WI38 (cell line): ENCODE measurements at regions not wholly inside any gene's neighbourhood (a gene's known extent, or its start where the extent isn't known, plus 50 kb on each side); places are given as distances from the start of the nearest gene placed in this dataset.

Experiments used
- H3K4me3 ChIP-seq: 2 replicates; pipeline ENCODE4 v1.5.1; 2011; ENCODE audit warnings: low read depth, mild to moderate bottlenecking, control low read depth, low read length
- CTCF ChIP-seq: IDR thresholded peaks from 2 replicates; pipeline ENCODE4 v1.5.1; 2012; ENCODE audit warnings: low read depth, mild to moderate bottlenecking, control low read depth, low read length

GRCh38 chr15:93382200-93382820 lies 293.3 kb upstream of the RGMA start:
- TF ChIP-seq CTCF: no peak

GRCh38 chr15:93378558-93378957 lies 289.5 kb upstream of the RGMA start:
- no peak overlapping the region for H3K4me3 ChIP-seq
- no peak for TF ChIP-seq CTCF

More at GRCh38 chr15:93382200-93382820, 293.3 kb upstream of the RGMA start:
- H3K4me3 ChIP-seq: no peak overlapping the region

GRCh38 chr15:93372865-93373223 lies 283.8 kb upstream of the RGMA start:
- TF ChIP-seq CTCF: no peak
- no peak overlapping the region for H3K4me3 ChIP-seq

GRCh38 chr15:93372208-93372864 lies 283.3 kb upstream of the RGMA start:
- no peak overlapping the region for H3K4me3 ChIP-seq
- no peak for TF ChIP-seq CTCF

GRCh38 chr15:93366387-93367100 lies 277.5 kb upstream of the RGMA start:
- no peak overlapping the region for H3K4me3 ChIP-seq

GRCh38 chr15:93362821-93363220 lies 273.8 kb upstream of the RGMA start:
- H3K4me3 ChIP-seq: no peak overlapping the region
- TF ChIP-seq CTCF: no peak

More at GRCh38 chr15:93366387-93367100, 277.5 kb upstream of the RGMA start:
- TF ChIP-seq CTCF: no peak

GRCh38 chr15:93362203-93362602 lies 273.2 kb upstream of the RGMA start:
- no peak overlapping the region for H3K4me3 ChIP-seq
- TF ChIP-seq CTCF: no peak
